ENCODE measurements at regions not wholly inside any gene's neighbourhood (a gene's known extent, or its start where the extent isn't known, plus 50 kb on each side); places are given as distances from the start of the nearest gene placed in this dataset.

DNA sequence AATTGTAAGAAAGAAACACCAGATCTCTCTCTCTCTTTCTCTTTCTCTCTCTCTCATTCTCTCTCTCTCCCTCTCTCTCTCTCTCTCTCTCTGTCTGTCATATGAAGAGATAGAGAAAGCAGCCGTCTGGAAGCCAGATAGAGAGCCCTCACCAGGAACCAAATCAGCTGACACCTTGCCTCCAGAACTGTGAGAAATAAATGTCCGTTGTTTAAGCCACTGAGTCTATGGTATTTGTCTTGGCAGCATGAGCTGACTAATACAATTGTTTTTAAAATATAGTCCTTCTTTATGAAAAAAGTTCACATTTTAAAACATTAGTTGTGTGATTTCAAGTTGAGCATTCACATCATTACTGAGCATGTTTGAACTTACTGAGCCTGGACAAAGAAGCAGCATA, 275.6 kb downstream of the CETN3 start:
- POLR2A ChIA-PET (ENCODE audit: unreplicated experiment): no interaction called here
- Histone ChIP-seq H3K23ac (ENCODE audit: low read depth, low read length) (no peak overlapping the region), H2AK9ac (replicated peaks; ENCODE audit: low read depth, low read length, poor library complexity) (no peak overlapping the region), H3K4me2 (ENCODE audit: low read depth, low read length) (no peak overlapping the region), H3K4me1 (ENCODE audit: control insufficient read depth, insufficient read depth, low read length) (no peaks in the 10 kb centered on the region), H2BK120ac (ENCODE audit: low read depth, low read length) (no peak overlapping the region), H4K5ac (ENCODE audit: low read depth, low read length) (no peak overlapping the region), H4K91ac (ENCODE audit: insufficient read depth, low read depth, low read length) (no peak overlapping the region), H4K8ac (ENCODE audit: low read depth in 2 of 2, low read length in 2 of 2) (no peak overlapping the region), H3K9me1 (ENCODE audit: insufficient read depth, low read length) (no peaks in the 10 kb centered on the region), H4K20me1 (ENCODE audit: insufficient read depth, low read length) (no peaks in the 10 kb centered on the region), H3K14ac (replicated peaks; ENCODE audit: low read depth, low read length) (no peak overlapping the region), H3K9ac (ENCODE audit: low read depth, low read length) (no peak overlapping the region), H3K56ac (ENCODE audit: extremely low read depth, insufficient read depth, low read length) (no peak overlapping the region), H2AK5ac (ENCODE audit: low read depth, low read length) (no peak overlapping the region), H3K27ac (ENCODE audit: insufficient read depth, low read length) (no peak overlapping the region), H2BK15ac (ENCODE audit: low read depth, low read length) (no peak overlapping the region), H2BK20ac (ENCODE audit: low read depth, low read length) (no peak overlapping the region), H2AFZ (replicated peaks; ENCODE audit: low read length, poor library complexity) (no peak overlapping the region), H3K4ac (ENCODE audit: low read depth, low read length) (no peak overlapping the region), H2BK5ac (ENCODE audit: low read depth, low read length, poor library complexity, severe bottlenecking) (no peak overlapping the region), H3K79me1 (ENCODE audit: low read depth in 1 of 2, low read length in 2 of 2) (no peaks in the 10 kb centered on the region), H3K9me3 (ENCODE audit: control insufficient read depth, insufficient read depth, low read length) (peaks cover 15% of the 10 kb centered on the region), H3K36me3 (ENCODE audit: control insufficient read depth, insufficient read depth, low read length) (no peaks in the 10 kb centered on the region), H3K27me3 (ENCODE audit: control insufficient read depth, insufficient read depth, low read length) (no peaks in the 10 kb centered on the region), H3K4me3 (ENCODE audit: insufficient read depth, low read depth, low read length) (no peak overlapping the region), H3K18ac (ENCODE audit: low read depth, low read length) (no peak overlapping the region)
- dilution Hi-C loops (cut with HindIII; ENCODE audit: low sequenced_read_pairs, unreplicated experiment): no loop called here
- no TSS peak for BruUV-seq (replicated peaks)
- CTCF ChIA-PET: no interaction called here
- ATAC-seq (ENCODE audit: low read depth) (no peak), DNase-seq (no peak)
- no CpG with 5 or more reads among the region's 2 CpGs for WGBS, 2 experiments (ENCODE audit: extremely low coverage in 2 of 2, insufficient read length in 1 of 2)
- intact Hi-C loops (cut with micrococcal nuclease): no loop called here
- in situ Hi-C loops (cut with MboI; ENCODE audit: low sequenced_read_pairs): no loop called here
- TF ChIP-seq CEBPB (IDR thresholded peaks at IDR 0.05; ENCODE audit: low read depth, low read length) (no peak), CTCF (conservative IDR thresholded peaks at IDR 0.05; ENCODE audit: low read depth, low read length) (no peak), POLR2A (IDR thresholded peaks at IDR 0.05; ENCODE audit: low read depth, low read length) (no peak)
